NCI-H187 (cell line): ENCODE measurements at regions not wholly inside any gene's neighbourhood (a gene's known extent, or its start where the extent isn't known, plus 50 kb on each side); places are given as distances from the start of the nearest gene placed in this dataset.
"Not testable (repeated sequence)": the region's sequence is repeated elsewhere in the genome, so short reads cannot be mapped to it uniquely, and the experiment has no call there.

Experiments used
- DNase-seq, 2 experiments: peaks; one replicate each; lab custom pipeline; 2025; lab: John Stamatoyannopoulos, UW

DNA sequence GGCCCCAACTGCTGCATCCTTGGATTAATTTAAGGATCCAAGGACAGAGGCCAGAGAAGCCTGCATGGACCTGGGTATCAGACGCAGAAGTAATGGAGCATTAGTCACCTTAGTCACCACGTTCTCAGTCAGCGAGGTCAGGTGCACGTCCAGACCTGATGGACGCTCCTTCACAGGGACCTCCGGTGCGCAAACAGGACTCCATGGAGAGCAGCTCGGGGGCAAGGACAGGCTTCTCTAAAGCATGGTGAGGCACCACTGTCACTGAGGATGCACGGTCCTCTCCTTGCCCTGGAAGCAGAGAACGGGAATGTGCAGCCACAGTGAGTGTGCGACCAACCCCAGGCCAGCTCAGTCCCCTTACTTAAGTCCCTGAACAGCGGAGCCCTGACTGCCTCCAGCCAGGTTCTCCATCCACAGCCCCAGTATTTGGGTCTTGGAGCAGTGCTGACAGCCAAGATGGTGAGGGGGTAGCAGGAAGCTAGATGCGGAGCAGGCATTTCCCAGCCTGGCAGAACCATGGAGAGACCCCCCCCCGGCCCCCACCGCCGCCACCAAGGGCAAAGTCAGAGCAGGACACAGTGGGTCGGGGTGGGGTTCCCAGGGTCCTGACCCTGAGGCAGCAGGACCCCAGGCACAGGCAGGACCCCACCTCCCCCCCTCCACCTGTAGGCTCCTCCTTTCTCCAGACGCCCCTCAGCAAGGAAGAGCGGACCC is 253.4 kb upstream of the SFSWAP start:
- no peak for DNase-seq

DNA sequence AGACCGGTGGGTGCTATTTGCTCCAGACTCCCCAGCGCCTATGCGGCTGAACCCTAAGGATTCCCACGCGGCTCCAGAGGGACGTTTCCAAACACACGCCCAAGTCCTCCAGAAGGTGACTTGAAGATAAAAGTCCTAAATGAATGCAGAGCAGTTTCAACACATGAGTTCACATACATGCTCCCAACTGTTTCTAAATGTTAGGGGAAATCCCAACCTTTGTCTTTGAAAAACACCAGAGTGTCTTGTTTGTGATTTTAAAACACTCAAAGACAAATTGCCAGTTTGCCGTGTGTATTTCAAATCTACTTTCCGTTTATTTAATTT is 252.9 kb upstream of the SFSWAP start:
- DNase-seq, result no peak

DNA sequence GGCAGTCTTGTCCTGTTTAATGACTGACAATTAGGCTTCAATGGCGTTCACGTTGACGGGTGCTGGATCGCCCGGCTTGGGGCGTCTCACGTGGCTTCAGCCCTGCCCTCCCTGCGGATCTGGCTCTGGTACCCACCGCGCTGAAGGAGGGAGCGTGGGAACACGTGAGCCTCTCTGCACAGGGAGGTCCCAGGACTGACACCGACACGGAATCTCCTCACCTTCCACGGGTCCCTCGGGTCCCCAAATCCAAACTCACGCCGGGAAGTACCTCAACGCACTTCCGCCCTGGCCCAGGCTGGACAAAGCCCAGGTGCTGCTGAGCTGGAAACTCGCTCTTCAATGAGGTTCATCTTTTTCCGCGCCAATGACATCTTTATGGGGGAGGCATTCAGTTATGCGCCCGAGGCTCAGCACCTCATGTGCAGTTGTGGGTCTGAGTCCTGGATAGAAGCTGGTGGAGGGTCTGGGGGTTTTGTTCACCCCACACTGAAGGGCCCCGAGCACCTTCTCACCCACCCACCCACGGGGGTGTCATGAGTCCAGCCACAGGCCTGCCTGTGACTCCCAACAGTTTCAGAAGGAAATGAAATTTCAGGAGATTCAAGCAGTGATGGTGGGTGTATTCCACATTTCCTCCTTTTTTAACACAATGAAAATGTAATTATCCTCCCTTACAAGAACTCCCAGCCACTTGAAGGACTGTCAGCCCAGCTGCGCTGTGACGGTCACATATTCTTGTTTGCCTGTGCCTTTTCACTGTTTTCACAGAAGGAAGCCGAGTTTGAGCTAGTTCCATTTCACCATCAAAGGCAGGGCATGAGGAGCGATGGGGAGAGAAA is 251.7 kb upstream of the SFSWAP start:
- no peak for DNase-seq

DNA sequence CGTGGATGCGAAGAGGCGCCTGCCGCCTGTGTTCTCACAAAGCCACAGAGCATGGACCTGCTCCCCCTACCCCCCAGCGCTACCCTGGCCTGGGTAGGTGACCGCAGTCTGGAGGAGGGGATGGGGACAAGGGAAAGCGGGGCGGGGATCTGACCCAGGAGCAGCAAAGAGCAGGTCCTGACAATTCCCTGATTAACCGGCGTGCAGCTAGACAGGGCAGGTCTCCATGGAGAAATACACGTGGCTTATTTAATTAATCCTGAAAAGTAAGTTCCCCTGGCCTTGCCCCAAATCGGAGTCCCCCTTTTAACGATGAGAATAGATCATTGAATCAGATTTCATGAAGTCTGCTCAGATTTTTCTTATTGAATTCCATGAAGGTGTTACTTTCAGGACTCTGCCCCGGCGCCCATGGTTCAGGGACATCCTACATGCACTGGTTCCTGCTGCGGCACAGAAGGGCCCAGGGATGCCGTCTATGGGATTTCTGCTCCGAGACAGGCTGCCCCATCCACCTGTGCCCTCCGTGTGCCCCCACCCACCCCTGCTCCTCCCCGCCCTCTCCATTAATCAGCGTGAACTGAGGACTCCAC is 251.0 kb upstream of the SFSWAP start:
- DNase-seq, result no peak

DNA sequence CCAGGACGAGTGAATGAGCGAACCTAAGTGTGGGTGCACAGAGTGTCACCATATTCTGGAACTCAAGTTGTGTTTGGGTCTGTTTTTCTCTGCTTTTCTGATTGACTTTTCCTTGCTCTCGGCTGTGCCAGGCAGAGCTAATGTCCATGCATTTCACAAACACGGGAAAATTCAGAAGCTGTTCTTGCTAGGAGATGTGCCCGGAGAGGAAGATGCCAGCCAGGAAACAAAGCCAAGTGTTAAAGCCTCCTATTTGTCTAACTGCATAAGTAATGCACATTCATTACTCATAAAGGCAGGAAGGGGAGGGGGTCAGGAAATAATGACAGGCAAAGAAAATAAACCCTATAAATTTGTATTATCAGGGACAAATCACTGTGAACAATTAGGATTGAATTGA is 250.4 kb upstream of the SFSWAP start:
- DNase-seq, result no peak

DNA sequence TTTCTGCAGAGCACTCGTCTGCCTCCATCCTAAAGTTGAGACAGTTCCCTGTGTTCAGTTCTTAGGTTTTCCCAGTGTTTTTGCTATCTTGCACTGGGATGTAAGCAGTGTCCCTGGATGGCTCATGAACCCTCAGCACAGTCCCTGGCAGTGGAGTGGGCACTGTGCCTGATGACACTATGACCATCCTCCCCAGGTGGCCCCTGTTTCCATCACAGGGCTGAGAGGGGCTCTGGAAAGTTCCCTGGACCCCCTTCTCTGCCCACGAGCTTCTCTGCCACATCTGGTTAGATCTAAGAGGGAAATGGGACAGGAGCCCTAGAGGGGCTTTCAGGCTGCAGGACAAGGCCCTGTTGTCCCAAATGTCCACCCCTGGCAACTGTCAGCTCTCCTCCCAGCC is 249.8 kb upstream of the SFSWAP start:
- no peak for DNase-seq

DNA sequence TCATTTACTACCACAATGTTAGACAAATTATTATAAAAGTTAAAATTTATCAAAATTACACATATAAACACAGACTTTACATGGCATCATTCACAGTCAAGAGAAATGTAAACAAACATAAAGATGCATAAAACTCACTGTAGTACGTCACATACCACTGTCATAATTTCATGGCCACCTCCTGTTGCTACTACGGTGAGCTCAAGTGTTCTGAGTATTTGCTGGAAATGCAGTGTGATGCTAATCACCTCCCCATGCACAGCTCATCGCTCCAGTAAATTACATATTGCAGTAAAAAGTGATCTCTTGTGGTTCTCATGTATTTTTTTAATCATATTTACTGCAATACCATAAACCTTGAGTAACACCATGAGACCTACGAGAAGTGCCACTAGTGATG is 247.7 kb upstream of the SFSWAP start:
- DNase-seq, result no peak

DNA sequence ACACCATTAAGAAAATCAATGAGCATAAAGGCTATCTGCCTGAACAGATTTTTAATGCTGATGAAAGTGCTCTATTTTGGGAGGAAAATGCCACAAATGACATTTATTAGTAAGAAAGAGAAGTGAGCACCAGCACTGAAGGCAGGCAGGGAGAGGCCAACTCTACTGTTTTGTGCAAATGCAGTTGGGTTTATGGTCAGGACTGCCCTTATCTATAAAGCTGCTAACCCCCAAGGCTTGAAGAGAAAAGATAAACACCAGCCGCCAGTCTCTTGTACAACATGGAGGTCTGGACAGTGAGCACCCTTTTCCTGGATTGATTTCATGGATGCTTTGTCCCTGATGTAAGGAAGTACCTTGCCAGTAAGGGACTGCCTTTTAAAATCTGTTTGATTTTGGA is 246.8 kb upstream of the SFSWAP start:
- no peak for DNase-seq

DNA sequence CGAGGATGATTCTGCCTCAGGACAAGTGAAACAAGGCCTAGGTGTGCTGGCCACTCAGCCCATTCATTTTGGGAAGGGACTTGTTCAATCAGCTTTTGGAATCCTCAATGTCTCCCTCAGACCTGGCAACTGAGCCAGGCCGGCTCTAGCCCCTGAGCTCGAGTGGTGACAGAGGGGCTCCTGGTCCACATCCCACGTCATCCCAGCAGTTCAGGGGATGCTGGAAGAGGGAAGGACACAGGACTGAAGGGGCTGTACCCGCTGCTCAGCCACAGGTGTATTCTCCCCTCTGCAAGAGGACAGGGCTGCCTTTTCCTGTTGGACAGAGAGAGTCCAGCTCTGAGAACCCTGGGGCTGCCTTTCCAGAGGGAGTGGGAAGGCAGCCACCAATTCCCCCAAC is 244.6 kb upstream of the SFSWAP start:
- DNase-seq, result no peak

DNA sequence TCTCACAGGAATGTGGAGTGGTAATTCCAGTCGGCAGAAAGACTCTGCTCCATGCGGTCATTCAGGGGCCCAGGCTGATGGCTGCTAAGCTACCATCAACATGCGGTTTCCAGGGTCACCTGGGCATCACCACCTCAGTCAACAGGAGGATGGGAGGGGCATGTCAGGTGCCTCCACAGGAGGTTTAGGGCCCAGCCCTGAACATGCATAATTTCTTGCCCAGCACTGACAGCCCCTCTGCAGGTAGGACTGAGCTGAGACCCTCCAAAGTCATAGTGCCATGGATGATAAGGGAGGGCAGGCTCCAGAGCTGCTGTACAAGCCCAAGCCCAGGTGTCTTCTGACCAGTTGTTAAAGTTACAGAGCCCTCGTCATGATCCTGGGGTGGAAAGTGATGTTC is 244.0 kb upstream of the SFSWAP start:
- DNase-seq, result no peak

DNA sequence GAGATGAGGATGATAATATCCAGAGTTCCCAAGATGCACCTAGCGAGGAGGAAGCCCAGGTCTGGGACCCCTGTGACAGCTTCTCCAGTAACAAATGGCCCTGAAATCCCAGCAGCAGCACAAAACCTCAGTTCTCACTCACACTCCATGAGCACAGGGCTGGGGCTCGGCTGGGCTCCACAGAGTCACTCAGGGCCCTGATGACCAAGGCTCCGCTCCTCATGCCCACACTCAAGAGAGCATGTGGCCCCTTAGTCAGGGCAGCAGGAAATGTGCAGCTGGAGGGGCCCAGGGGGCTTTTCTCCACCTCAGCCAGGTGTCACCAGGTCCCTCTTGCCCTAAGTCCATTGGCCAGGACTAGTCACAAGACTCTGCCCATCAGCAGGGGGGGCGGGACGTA is 242.7 kb upstream of the SFSWAP start:
- no peak for DNase-seq

DNA sequence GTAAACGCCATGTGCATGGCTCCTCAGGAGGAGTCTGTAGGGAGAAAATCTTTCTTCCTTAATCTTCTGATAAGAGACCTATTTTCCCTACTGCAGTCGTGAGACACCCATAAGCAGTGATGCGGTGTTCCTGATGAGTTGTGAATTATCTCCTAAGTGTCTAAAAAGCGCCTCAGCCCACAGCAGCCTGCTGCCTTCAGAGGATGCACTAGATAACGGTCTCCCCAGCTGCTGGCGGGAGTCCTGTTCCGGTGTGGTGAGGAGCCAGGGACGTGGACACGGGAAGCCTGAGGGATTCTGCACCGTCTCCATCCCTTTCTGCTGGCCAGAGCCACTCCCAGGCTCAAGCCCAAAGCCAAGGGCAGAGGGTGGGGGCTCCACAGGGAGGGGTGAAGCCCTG is 240.9 kb upstream of the SFSWAP start:
- not testable (repeated sequence) for DNase-seq

DNA sequence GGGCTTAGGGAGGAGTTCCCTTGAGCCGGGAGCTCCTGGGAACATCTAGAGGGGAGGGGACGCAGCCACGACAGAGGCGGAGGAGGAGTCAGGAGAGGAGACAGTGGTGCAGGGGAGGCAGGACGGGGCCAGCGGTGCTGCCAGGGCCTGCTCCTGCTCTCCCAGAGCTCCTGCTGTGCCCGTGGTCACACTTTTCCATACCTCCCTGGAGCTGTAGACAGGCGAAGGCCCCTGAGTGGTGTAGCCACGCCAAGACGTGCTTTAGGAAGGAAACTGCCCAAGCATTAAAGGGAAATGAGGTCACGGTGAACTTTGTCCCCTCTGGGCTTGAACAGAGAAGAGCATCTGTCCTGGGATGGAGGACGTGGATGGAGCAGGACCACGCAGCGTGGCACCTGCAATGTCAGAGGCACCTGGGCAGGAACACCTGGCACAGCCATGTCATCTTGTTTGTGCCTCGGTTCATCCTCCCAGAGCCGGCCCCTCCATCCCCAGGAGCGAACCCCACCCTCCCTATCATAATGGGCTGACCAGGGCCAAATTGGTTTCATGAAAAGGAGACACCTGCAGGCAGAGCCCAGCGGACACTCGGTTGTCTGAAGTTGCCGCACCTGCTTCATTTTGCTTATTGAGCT is 239.5 kb upstream of the SFSWAP start:
- DNase-seq, result no peak

DNA sequence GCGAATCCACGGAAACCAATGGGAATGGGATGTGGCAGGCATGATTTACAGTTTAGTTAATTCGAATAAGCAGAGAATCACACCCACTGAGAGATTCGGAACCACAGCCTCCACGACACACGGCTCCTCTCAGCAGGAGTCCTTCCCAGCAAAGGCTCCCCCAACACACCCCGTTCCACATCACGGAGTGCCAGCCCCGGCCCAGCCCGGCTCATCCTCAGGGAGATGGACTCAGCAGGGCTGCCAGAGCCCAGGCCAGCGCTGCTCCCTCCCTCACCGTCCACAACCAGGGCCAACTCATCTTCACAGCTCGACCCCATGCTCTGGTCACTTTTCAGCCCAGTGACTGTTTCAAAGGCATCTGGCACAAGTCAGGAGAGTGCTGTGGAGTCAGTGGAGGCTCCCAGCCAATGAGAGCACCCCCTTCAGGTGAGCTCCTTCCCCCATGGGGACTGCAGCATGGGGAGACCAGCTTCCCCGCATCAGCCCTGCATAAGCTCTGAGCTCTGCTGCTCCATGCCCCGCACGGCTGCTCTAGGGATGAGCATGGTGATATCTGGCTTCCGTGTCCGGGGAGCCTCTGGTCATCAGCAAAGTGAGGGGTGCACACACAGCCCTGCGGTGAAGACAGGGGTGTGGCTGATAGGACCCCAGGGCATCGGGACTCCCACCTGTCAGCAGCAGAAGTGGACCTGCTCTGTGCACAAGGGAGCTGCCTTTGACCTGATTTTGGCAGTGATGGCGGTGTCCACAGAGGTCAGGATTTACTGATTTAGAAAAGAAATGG is 238.8 kb upstream of the SFSWAP start:
- DNase-seq, result no peak

DNA sequence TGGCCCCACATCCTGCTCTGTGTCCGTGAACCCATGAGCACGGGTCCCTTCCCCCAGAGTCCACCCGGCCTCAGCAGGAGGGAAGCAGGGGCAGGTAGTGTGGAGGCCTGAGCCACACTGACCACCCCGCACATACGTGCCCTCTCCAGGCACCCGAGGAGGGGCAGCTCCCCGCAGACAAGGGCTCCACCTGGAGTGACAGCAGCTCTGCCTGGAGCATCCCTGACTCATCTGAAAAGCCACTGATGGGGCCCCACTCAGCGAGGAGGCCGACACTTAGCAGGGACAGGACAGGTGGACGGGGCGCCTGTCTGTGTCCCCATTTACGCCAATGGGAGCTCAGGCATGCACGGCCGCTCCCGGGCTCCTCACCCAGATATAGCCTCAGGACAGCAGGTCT is 237.6 kb upstream of the SFSWAP start:
- no peak for DNase-seq

DNA sequence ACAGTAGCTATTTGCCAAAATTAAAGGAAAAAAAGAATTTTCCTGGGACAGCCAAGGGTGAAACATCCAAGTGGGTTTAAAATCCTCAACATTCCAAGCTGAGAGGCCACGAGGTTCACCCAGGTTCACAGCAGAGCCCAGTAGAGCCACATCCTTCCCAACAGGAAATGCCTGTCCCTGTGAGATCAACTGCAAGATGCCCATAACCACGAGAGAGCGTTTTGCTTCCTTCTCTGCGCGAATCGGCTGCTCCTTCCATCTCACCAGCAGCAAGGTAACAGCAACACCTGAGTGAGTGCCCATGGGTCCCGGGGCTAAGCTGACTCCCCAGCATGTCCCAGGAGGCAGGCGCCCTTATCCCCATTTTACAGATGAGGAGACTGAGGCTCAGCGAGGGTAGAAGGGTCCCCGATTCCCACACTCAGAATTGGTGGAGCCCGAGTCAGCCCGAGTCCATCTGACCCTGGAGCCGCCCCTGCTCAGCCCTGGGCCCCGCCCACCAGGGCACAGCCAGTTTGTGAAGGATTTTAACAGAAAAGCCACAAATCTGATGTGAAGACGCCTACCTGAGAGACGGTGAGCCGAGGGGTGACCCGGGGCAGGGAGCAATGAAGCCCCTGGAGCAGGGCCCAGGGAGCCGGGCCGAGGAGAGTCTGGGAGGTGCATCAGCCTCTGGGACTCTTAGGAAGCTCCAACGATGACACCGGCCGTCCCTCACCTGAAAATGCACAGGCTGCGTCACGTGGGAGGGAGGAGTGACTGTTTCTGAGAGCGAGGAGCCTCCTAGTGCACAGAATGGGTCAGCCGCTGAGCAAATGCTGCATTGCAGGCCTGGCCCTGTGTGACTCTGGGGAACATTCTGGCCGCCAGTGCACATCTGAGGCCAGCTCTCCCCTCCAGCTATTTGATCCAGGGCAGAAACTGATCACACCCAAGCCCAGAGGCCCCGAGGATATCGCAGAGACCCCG is 236.9 kb upstream of the SFSWAP start:
- no peak for DNase-seq

DNA sequence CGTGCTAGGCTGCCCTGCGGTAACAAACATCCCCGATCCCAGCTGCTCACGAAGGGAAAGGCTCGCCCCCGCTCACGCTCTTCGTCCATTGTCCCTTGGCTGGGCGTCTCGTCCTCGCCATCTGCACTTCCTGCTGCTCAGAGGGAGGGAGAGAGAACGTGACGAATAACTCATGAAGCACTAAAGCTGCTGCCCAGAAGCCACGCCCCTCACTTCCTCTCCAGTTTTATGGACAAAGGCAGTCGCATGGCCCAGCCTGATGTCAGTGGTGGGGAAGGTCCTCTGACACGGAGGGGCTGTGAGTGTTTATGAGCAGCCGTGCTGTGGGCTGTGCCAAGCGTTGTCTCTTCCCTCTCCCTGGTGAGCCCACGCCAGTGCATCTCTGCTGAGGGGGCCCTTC is 235.9 kb upstream of the SFSWAP start:
- DNase-seq, result not testable (repeated sequence)

DNA sequence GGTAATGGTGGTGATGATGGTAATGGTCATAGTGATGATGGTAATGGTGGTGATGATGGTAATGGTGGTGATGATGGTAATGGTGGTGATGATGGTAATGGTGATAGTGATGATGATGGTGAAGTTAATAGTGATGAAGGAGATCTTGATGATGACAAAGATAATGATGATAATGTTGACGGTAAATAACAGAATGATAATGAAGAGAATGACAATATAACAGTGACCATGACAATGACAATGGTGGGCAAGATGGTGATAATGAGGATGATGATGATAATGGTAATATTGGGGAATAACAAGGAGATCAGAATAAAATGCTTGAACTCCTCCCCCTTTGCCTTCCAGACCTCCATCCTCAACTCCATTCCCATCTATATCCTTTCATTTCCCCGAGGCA is 233.3 kb upstream of the SFSWAP start:
- DNase-seq, result no peak

DNA sequence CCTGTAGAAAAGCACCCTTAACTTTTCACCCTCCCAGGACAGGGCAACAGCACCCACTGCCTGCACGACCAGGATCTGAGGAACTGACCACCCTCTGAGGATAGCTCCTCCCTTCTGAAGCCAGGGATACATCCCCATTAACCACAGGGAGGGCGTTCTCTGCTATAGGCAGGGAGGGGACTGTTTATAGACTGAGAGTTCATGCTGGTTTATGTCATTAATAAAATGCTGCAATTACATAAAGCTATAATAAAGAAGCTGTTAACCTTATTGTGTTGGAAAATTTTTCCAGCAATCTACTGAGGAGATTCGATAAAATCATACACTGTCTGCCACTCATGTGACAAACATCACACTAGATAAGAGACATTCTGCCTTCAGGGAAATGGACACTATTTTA is 232.4 kb upstream of the SFSWAP start:
- DNase-seq, result no peak

DNA sequence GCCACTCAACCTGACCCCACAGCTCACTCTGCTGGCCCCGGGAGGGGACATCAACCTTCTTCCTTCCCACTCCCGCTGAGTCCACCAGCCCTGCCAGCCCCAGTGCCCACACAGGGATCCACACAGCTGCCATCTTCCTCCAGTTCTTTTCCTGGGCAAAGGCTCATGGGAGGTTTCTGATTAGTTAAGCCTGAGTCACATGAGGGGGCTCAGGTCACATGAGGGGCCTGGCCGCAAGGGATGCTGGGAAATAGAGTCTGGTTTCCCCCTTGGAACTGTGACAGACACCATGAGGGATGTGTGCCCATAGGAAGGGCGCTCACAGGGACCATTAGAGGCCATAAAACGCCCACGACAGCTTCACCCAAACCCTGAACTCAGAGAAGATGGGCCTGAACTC is 228.7 kb upstream of the SFSWAP start:
- no peak for DNase-seq

DNA sequence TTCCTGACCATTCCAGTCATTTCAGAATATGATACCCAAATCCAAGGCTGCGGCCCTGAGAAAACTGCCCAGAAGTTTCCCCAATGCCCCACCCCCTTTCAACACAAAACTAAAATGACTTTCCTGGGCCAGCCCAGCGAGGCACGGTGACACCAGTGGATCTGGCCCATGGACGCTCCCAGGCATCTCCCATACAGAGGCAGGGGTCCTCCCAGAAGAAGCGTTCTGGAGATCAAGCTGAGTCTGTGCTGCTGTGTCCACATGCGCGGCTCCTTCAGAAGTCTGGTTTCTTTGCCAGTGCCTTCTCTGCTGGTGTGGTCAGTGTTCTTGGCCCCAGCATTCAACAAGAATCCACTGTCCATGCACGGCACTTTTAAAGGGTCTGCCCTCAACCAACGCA is 228.2 kb upstream of the SFSWAP start:
- no peak for DNase-seq
